Esophagus muscularis mucosa (tissue), 4 donors: ENCODE measurements at regions not wholly inside any gene's neighbourhood (a gene's known extent, or its start where the extent isn't known, plus 50 kb on each side); places are given as distances from the start of the nearest gene placed in this dataset.

ENCODE experiments used
- DNase-seq: peaks from one replicate; pipeline ENCODE4 v3.0.0-alpha.2; 2017; ENCODE audit errors: extremely low spot score
- H3K27ac ChIP-seq, 4 donors: fragments of 200-600 bp; sonication (generic); replicated peaks in 1 of 4; 1 replicate in 3 of 4; 2 replicates in 1 of 4; pipeline ENCODE4 v1.5.1; 2016 to 2019; ENCODE audit warnings: mild to moderate bottlenecking in 1 of 4
- H3K27me3 ChIP-seq, 4 donors: fragments of 200-600 bp; sonication (generic); one replicate each; pipeline versions ENCODE4 v1.5.1 to v1.6.0; 2016 to 2019
- H3K36me3 ChIP-seq, 4 donors: fragments of 200-600 bp; sonication (generic); one replicate each; pipeline ENCODE4 v1.5.1; 2016 to 2019
- H3K4me1 ChIP-seq, 4 donors: fragments of 200-600 bp; sonication (generic); one replicate each; pipeline ENCODE4 v1.5.1; 2016 to 2019
- H3K4me3 ChIP-seq, 4 donors: fragments of 200-600 bp; sonication (generic); 1 replicate in 2 of 4; 2 replicates in 2 of 4; pipeline ENCODE4 v1.5.1; 2016 to 2019; ENCODE audit warnings: mild to moderate bottlenecking in 4 of 4, moderate library complexity in 1 of 4
- H3K9me3 ChIP-seq, 4 donors: fragments of 200-600 bp; sonication (generic); 1 replicate in 3 of 4; 2 replicates in 1 of 4; pipeline ENCODE4 v1.5.1; 2016 to 2019
- CTCF ChIP-seq, 3 experiments: fragments of 200-600 bp in 2 of 3; fragments of 450-650 bp in 1 of 3; sonication (generic) in 2 of 3; IDR thresholded peaks; one replicate each; pipeline ENCODE4 v1.5.1; 2017 to 2019; ENCODE audit warnings: antibody characterized with exemption in 3 of 3, mild to moderate bottlenecking in 2 of 3, moderate library complexity in 1 of 3
- EP300 ChIP-seq: sonication (generic); formaldehyde crosslinking; IDR thresholded peaks from one replicate; pipeline ENCODE4 v1.6.1; 2017; ENCODE audit warnings: antibody characterized with exemption
- POLR2A ChIP-seq: fragments of 450-650 bp; IDR thresholded peaks from one replicate; pipeline ENCODE4 v1.6.1; 2017; ENCODE audit warnings: antibody characterized with exemption, moderate library complexity, mild to moderate bottlenecking, low read depth
- POLR2AphosphoS5 ChIP-seq, 2 donors: sonication (generic); formaldehyde crosslinking; IDR thresholded peaks; one replicate each; pipeline ENCODE4 v1.6.1; 2017; ENCODE audit warnings: antibody characterized with exemption in 2 of 2
- WGBS: methylation state at CpG from one replicate; pipeline ENCODE4 v1.1.5; 2018; 5-methylcytosine and 5-hydroxymethylcytosine counted together
- intact Hi-C: fragments of 100-400 bp; cut with DNase I; formaldehyde crosslinking; loops from one replicate; pipeline ENCODE4 v1.15.1; 2023

- Histone ChIP-seq H3K36me3 (no peaks in the 10 kb centered on the region), H3K4me3 (no peak overlapping the region), H3K27ac (no peak overlapping the region), H3K4me1 (no peaks in the 10 kb centered on the region), H3K9me3 (peaks cover 0 to 5% (median 0%) of the 10 kb centered on the region in 4 donors), H3K27me3 (no peaks in the 10 kb centered on the region)
- DNase-seq, result no peak
- WGBS, result 82% methylated on average over 3 of the region's 3 CpGs
- TF ChIP-seq POLR2A (no peak), POLR2AphosphoS5 (IDR thresholded peaks at IDR 0.05) (no peak), CTCF (IDR thresholded peaks at IDR 0.05) (no peak), EP300 (no peak)
- intact Hi-C loops, result no loop called here
These were observed 87.5 kb upstream of the WDR26 start for GRCh38 chr1:224521904-224522734.

GRCh38 chr1:224523676-224524075 is 89.1 kb upstream of the WDR26 start:
- H3K9me3 ChIP-seq, result peaks cover 0 to 5% (median 0%) of the 10 kb centered on the region in 4 donors
- no peaks in the 10 kb centered on the region for H3K4me1 ChIP-seq
- TF ChIP-seq POLR2AphosphoS5 (IDR thresholded peaks at IDR 0.05) (no peak), POLR2A (no peak), CTCF (IDR thresholded peaks at IDR 0.05) (no peak), EP300 (no peak)
- no peak overlapping the region for H3K27ac ChIP-seq
- no peaks in the 10 kb centered on the region for H3K27me3 ChIP-seq
- intact Hi-C loops, result no loop called here
- H3K36me3 ChIP-seq, result no peaks in the 10 kb centered on the region
- no peak overlapping the region for H3K4me3 ChIP-seq
- no peak for DNase-seq

- intact Hi-C loops, result no loop called here
- Histone ChIP-seq H3K27ac (no peak overlapping the region), H3K36me3 (no peaks in the 10 kb centered on the region), H3K27me3 (no peaks in the 10 kb centered on the region), H3K4me1 (peaks cover 0 to 8% (median 0%) of the 10 kb centered on the region in 4 donors), H3K9me3 (peaks cover 0 to 5% (median 0%) of the 10 kb centered on the region in 4 donors), H3K4me3 (no peak overlapping the region)
- WGBS, result 87% methylated on average over 4 of the region's 4 CpGs
- TF ChIP-seq POLR2AphosphoS5 (IDR thresholded peaks at IDR 0.05) (no peak), POLR2A (no peak), CTCF (IDR thresholded peaks at IDR 0.05) (no peak), EP300 (no peak)
- DNase-seq, result no peak
These were observed 90.1 kb upstream of the WDR26 start for GRCh38 chr1:224524679-224525078.

GRCh38 chr1:224525411-224526040 is 90.6 kb upstream of the CNIH3 start:
- H3K4me3 ChIP-seq, result no peak overlapping the region
- TF ChIP-seq CTCF (IDR thresholded peaks at IDR 0.05), result no peak
- no peak for TF ChIP-seq POLR2A
- no peak for TF ChIP-seq EP300
- no peak for TF ChIP-seq POLR2AphosphoS5 (IDR thresholded peaks at IDR 0.05)
- intact Hi-C loops, result no loop called here
- H3K27ac ChIP-seq, result no peak overlapping the region
- peaks cover 0 to 8% (median 0%) of the 10 kb centered on the region in 4 donors for H3K4me1 ChIP-seq
- no peaks in the 10 kb centered on the region for H3K36me3 ChIP-seq
- no peak for DNase-seq
- 83% methylated on average over 4 of the region's 4 CpGs for WGBS
- no peaks in the 10 kb centered on the region for H3K27me3 ChIP-seq
- peaks cover 0 to 5% (median 0%) of the 10 kb centered on the region in 4 donors for H3K9me3 ChIP-seq
